WTC11 (cell line): ENCODE measurements at regions not wholly inside any gene's neighbourhood (a gene's known extent, or its start where the extent isn't known, plus 50 kb on each side); places are given as distances from the start of the nearest gene placed in this dataset.

ENCODE experiments used
- ATAC-seq: fragments of 200-7000 bp; cut with Tn5 transposase; 2 replicates; pipeline ENCODE4 v1.10.0; 2021; ENCODE audit warnings: mild to moderate bottlenecking, moderate library complexity
- CTCF ChIA-PET: fragments of 300-600 bp; sonication (Branson Sonifier 250); formaldehyde crosslinking; loops from one replicate; lab custom pipeline; 2021; ENCODE audit warnings: antibody characterized with exemption; lab: Charles Lee
- POLR2A ChIA-PET: fragments of 350-600 bp; sonication (Branson Sonifier 250); formaldehyde crosslinking; loops from one replicate; lab custom pipeline; 2021; ENCODE audit warnings: antibody characterized with exemption; lab: Charles Lee
- DNase-seq: peaks from one replicate; pipeline ENCODE4 v3.0.0; 2021; ENCODE audit warnings: low spot score
- H3K27ac Mint-ChIP-seq: 2 replicates; pipeline ENCODE4 v1.8.0; 2021; ENCODE audit warnings: mixed read lengths
- H3K27me3 Mint-ChIP-seq: 2 replicates; pipeline ENCODE4 v1.8.0; 2021; ENCODE audit warnings: low read depth, mild to moderate bottlenecking, moderate library complexity, mixed read lengths
- H3K36me3 Mint-ChIP-seq: 2 replicates; pipeline ENCODE4 v1.8.0; 2021; ENCODE audit warnings: mixed read lengths
- H3K4me1 Mint-ChIP-seq: 2 replicates; pipeline ENCODE4 v1.8.0; 2022; ENCODE audit warnings: mixed read lengths
- H3K4me3 Mint-ChIP-seq: 2 replicates; pipeline ENCODE4 v1.8.0; 2021; ENCODE audit warnings: mild to moderate bottlenecking, moderate library complexity, mixed read lengths
- H3K9me3 Mint-ChIP-seq: 2 replicates; pipeline ENCODE4 v1.8.0; 2021; ENCODE audit warnings: mixed read lengths
- ELF4 ChIP-seq: sonication (generic); formaldehyde crosslinking; IDR thresholded peaks from 2 replicates; pipeline ENCODE4 v1.8.1; 2022; ENCODE audit warnings: low read depth, mild to moderate bottlenecking, moderate library complexity, missing genetic modification reagents
- JUN ChIP-seq: sonication (generic); formaldehyde crosslinking; IDR thresholded peaks from 2 replicates; pipeline ENCODE4 v1.8.0; 2023; ENCODE audit warnings: mild to moderate bottlenecking, missing genetic modification reagents
- MXD4 ChIP-seq: fragments of 250-450 bp; sonication (Bioruptor Pico); IDR thresholded peaks from 2 replicates; pipeline ENCODE4 v1.8.0; 2021; ENCODE audit warnings: mild to moderate bottlenecking, moderate library complexity, borderline replicate concordance
- MYBL2 ChIP-seq: sonication (generic); formaldehyde crosslinking; IDR thresholded peaks from 2 replicates; pipeline ENCODE4 v1.8.1; 2023; ENCODE audit warnings: mild to moderate bottlenecking, moderate library complexity, missing genetic modification reagents
- NR2C2 ChIP-seq: sonication (generic); formaldehyde crosslinking; IDR thresholded peaks from 2 replicates; pipeline ENCODE4 v1.8.0; 2022; ENCODE audit warnings: mild to moderate bottlenecking, missing genetic modification reagents
- SMAD4 ChIP-seq: sonication (generic); formaldehyde crosslinking; IDR thresholded peaks from 2 replicates; pipeline ENCODE4 v1.8.0; 2022; ENCODE audit warnings: mild to moderate bottlenecking, missing genetic modification reagents
- TCF7 ChIP-seq: sonication (generic); formaldehyde crosslinking; IDR thresholded peaks from 2 replicates; pipeline ENCODE4 v1.8.0; 2022; ENCODE audit warnings: mild to moderate bottlenecking, low read depth, missing genetic modification reagents, moderate library complexity
- ZNF263 ChIP-seq: sonication (generic); formaldehyde crosslinking; IDR thresholded peaks from 2 replicates; pipeline ENCODE4 v1.8.1; 2022; ENCODE audit warnings: low read depth, mild to moderate bottlenecking, moderate library complexity, missing genetic modification reagents
- ZNF317 ChIP-seq: sonication (generic); formaldehyde crosslinking; IDR thresholded peaks from 2 replicates; pipeline ENCODE4 v1.8.1; 2023; ENCODE audit warnings: low read depth, mild to moderate bottlenecking, moderate library complexity, missing genetic modification reagents, borderline replicate concordance
- TF ChIP-seq, protein P1 (sequence below): sonication (generic); formaldehyde crosslinking; conservative IDR thresholded peaks from 2 replicates; pipeline ENCODE4 v1.8.1; 2023; ENCODE audit warnings: mild to moderate bottlenecking, low read depth, missing genetic modification reagents, moderate library complexity
- TF ChIP-seq, protein P2 (sequence below): sonication (generic); formaldehyde crosslinking; IDR thresholded peaks from 2 replicates; pipeline ENCODE4 v1.8.0; 2023; ENCODE audit warnings: missing genetic modification reagents, mild to moderate bottlenecking, borderline replicate concordance
- TF ChIP-seq, protein P3 (sequence below): fragments of 250-450 bp; sonication (Bioruptor Pico); IDR thresholded peaks from 2 replicates; pipeline ENCODE4 v1.9.0; 2021; ENCODE audit warnings: mild to moderate bottlenecking
- TF ChIP-seq, protein P4 (sequence below): fragments of 200-600 bp; IDR thresholded peaks from 2 replicates; pipeline ENCODE4 v1.8.0; 2022; ENCODE audit warnings: antibody characterized with exemption
- TF ChIP-seq, protein P5 (sequence below): sonication (generic); formaldehyde crosslinking; IDR thresholded peaks from 2 replicates; pipeline ENCODE4 v1.8.0; 2022; ENCODE audit warnings: missing genetic modification reagents
- TF ChIP-seq, protein P6 (sequence below): sonication (generic); formaldehyde crosslinking; IDR thresholded peaks from 2 replicates; pipeline ENCODE4 v1.8.1; 2022; ENCODE audit warnings: missing genetic modification reagents, borderline replicate concordance

DNA sequence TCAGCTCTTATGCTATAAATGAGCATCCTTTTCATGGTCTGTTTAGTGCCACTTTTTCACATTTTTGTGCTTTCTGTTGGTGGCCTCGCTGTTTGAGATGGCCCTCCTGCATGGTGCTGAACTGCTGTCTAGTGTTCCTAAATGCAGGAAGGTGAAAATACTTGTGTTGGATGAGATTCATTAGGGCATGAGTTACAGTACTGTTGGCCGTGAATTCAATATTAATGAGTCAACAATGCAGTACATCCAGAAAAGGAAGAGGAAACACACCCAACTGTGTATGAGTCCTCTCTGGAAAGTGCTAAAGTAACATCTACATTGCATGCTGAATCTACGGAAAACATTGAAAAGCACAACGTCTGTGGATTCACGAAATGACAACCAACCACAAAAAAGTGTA, 124.0 kb downstream of the HERPUD2 start:
- ChIA-PET POLR2A (no interaction called here), CTCF (no interaction called here)
- TF ChIP-seq ZNF263 (CRISPR knock-in tag) (no peak), MXD4 (CRISPR knock-in tag) (no peak), SMAD4 (CRISPR knock-in tag) (no peak), TCF7 (CRISPR knock-in tag) (no peak), ZNF317 (CRISPR knock-in tag) (no peak), JUN (CRISPR knock-in tag) (no peak), MYBL2 (no peak), NR2C2 (CRISPR knock-in tag) (no peak)
- TF ChIP-seq, protein P1, sequence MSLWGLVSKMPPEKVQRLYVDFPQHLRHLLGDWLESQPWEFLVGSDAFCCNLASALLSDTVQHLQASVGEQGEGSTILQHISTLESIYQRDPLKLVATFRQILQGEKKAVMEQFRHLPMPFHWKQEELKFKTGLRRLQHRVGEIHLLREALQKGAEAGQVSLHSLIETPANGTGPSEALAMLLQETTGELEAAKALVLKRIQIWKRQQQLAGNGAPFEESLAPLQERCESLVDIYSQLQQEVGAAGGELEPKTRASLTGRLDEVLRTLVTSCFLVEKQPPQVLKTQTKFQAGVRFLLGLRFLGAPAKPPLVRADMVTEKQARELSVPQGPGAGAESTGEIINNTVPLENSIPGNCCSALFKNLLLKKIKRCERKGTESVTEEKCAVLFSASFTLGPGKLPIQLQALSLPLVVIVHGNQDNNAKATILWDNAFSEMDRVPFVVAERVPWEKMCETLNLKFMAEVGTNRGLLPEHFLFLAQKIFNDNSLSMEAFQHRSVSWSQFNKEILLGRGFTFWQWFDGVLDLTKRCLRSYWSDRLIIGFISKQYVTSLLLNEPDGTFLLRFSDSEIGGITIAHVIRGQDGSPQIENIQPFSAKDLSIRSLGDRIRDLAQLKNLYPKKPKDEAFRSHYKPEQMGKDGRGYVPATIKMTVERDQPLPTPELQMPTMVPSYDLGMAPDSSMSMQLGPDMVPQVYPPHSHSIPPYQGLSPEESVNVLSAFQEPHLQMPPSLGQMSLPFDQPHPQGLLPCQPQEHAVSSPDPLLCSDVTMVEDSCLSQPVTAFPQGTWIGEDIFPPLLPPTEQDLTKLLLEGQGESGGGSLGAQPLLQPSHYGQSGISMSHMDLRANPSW (CRISPR knock-in tag): no peak
- TF ChIP-seq, protein P2, sequence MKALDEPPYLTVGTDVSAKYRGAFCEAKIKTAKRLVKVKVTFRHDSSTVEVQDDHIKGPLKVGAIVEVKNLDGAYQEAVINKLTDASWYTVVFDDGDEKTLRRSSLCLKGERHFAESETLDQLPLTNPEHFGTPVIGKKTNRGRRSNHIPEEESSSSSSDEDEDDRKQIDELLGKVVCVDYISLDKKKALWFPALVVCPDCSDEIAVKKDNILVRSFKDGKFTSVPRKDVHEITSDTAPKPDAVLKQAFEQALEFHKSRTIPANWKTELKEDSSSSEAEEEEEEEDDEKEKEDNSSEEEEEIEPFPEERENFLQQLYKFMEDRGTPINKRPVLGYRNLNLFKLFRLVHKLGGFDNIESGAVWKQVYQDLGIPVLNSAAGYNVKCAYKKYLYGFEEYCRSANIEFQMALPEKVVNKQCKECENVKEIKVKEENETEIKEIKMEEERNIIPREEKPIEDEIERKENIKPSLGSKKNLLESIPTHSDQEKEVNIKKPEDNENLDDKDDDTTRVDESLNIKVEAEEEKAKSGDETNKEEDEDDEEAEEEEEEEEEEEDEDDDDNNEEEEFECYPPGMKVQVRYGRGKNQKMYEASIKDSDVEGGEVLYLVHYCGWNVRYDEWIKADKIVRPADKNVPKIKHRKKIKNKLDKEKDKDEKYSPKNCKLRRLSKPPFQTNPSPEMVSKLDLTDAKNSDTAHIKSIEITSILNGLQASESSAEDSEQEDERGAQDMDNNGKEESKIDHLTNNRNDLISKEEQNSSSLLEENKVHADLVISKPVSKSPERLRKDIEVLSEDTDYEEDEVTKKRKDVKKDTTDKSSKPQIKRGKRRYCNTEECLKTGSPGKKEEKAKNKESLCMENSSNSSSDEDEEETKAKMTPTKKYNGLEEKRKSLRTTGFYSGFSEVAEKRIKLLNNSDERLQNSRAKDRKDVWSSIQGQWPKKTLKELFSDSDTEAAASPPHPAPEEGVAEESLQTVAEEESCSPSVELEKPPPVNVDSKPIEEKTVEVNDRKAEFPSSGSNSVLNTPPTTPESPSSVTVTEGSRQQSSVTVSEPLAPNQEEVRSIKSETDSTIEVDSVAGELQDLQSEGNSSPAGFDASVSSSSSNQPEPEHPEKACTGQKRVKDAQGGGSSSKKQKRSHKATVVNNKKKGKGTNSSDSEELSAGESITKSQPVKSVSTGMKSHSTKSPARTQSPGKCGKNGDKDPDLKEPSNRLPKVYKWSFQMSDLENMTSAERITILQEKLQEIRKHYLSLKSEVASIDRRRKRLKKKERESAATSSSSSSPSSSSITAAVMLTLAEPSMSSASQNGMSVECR (CRISPR knock-in tag): no peak
- TF ChIP-seq, protein P3, sequence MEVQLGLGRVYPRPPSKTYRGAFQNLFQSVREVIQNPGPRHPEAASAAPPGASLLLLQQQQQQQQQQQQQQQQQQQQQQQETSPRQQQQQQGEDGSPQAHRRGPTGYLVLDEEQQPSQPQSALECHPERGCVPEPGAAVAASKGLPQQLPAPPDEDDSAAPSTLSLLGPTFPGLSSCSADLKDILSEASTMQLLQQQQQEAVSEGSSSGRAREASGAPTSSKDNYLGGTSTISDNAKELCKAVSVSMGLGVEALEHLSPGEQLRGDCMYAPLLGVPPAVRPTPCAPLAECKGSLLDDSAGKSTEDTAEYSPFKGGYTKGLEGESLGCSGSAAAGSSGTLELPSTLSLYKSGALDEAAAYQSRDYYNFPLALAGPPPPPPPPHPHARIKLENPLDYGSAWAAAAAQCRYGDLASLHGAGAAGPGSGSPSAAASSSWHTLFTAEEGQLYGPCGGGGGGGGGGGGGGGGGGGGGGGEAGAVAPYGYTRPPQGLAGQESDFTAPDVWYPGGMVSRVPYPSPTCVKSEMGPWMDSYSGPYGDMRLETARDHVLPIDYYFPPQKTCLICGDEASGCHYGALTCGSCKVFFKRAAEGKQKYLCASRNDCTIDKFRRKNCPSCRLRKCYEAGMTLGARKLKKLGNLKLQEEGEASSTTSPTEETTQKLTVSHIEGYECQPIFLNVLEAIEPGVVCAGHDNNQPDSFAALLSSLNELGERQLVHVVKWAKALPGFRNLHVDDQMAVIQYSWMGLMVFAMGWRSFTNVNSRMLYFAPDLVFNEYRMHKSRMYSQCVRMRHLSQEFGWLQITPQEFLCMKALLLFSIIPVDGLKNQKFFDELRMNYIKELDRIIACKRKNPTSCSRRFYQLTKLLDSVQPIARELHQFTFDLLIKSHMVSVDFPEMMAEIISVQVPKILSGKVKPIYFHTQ (CRISPR knock-in tag): no peak
- TF ChIP-seq, protein P4, sequence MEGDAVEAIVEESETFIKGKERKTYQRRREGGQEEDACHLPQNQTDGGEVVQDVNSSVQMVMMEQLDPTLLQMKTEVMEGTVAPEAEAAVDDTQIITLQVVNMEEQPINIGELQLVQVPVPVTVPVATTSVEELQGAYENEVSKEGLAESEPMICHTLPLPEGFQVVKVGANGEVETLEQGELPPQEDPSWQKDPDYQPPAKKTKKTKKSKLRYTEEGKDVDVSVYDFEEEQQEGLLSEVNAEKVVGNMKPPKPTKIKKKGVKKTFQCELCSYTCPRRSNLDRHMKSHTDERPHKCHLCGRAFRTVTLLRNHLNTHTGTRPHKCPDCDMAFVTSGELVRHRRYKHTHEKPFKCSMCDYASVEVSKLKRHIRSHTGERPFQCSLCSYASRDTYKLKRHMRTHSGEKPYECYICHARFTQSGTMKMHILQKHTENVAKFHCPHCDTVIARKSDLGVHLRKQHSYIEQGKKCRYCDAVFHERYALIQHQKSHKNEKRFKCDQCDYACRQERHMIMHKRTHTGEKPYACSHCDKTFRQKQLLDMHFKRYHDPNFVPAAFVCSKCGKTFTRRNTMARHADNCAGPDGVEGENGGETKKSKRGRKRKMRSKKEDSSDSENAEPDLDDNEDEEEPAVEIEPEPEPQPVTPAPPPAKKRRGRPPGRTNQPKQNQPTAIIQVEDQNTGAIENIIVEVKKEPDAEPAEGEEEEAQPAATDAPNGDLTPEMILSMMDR: no peak
- Mint-ChIP-seq H3K4me1 (no peaks in the 10 kb centered on the region), H3K36me3 (no peaks in the 10 kb centered on the region), H3K27ac (no peak overlapping the region), H3K27me3 (no peaks in the 10 kb centered on the region), H3K9me3 (no peaks in the 10 kb centered on the region), H3K4me3 (no peak overlapping the region)
- no peak for ATAC-seq
- no peak for DNase-seq

DNA sequence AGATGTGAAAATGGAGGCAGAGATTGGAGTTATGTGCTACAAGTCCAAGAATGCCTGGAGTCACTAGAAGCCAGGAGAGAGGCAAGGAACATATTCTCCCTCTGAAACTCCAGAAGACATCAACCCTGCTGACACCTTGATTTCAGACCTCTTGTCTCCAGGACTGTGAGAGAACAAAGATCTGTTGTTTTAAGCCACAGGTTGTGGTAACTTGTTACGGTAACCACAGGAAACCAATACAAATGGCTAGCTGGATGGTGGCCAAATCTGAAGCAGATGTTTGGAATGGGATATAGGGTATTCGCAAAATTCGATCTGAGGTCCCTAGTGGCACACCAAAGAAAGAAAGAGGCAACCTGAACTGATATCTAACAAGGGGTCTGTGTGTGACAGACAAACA, 129.0 kb downstream of the HERPUD2 start:
- no peak for DNase-seq
- H3K36me3 Mint-ChIP-seq: no peaks in the 10 kb centered on the region
- H3K4me1 Mint-ChIP-seq: no peaks in the 10 kb centered on the region
- H3K27me3 Mint-ChIP-seq: no peaks in the 10 kb centered on the region
- no peak overlapping the region for H3K27ac Mint-ChIP-seq
- H3K9me3 Mint-ChIP-seq: no peaks in the 10 kb centered on the region
- no peak for ATAC-seq
- CTCF ChIA-PET: no interaction called here
- H3K4me3 Mint-ChIP-seq: no peak overlapping the region
- POLR2A ChIA-PET: no interaction called here
- TF ChIP-seq ELF4 (CRISPR knock-in tag): no peak
- TF ChIP-seq SMAD4 (CRISPR knock-in tag): no peak
- TF ChIP-seq, protein P5, sequence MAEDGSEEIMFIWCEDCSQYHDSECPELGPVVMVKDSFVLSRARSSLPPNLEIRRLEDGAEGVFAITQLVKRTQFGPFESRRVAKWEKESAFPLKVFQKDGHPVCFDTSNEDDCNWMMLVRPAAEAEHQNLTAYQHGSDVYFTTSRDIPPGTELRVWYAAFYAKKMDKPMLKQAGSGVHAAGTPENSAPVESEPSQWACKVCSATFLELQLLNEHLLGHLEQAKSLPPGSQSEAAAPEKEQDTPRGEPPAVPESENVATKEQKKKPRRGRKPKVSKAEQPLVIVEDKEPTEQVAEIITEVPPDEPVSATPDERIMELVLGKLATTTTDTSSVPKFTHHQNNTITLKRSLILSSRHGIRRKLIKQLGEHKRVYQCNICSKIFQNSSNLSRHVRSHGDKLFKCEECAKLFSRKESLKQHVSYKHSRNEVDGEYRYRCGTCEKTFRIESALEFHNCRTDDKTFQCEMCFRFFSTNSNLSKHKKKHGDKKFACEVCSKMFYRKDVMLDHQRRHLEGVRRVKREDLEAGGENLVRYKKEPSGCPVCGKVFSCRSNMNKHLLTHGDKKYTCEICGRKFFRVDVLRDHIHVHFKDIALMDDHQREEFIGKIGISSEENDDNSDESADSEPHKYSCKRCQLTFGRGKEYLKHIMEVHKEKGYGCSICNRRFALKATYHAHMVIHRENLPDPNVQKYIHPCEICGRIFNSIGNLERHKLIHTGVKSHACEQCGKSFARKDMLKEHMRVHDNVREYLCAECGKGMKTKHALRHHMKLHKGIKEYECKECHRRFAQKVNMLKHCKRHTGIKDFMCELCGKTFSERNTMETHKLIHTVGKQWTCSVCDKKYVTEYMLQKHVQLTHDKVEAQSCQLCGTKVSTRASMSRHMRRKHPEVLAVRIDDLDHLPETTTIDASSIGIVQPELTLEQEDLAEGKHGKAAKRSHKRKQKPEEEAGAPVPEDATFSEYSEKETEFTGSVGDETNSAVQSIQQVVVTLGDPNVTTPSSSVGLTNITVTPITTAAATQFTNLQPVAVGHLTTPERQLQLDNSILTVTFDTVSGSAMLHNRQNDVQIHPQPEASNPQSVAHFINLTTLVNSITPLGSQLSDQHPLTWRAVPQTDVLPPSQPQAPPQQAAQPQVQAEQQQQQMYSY (CRISPR knock-in tag): no peak
- TF ChIP-seq, protein P6, sequence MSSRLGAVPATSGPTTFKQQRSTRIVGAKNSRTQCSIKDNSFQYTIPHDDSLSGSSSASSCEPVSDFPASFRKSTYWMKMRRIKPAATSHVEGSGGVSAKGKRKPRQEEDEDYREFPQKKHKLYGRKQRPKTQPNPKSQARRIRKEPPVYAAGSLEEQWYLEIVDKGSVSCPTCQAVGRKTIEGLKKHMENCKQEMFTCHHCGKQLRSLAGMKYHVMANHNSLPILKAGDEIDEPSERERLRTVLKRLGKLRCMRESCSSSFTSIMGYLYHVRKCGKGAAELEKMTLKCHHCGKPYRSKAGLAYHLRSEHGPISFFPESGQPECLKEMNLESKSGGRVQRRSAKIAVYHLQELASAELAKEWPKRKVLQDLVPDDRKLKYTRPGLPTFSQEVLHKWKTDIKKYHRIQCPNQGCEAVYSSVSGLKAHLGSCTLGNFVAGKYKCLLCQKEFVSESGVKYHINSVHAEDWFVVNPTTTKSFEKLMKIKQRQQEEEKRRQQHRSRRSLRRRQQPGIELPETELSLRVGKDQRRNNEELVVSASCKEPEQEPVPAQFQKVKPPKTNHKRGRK (CRISPR knock-in tag): no peak
